PFSK-1 (cell line): ENCODE measurements at regions not wholly inside any gene's neighbourhood (a gene's known extent, or its start where the extent isn't known, plus 50 kb on each side); places are given as distances from the start of the nearest gene placed in this dataset.

ENCODE experiments used
- FOXP2 ChIP-seq: optimal IDR thresholded peaks from 2 replicates; pipeline ENCODE3; 2011; ENCODE audit warnings: borderline replicate concordance, control low read depth, inconsistent platforms; ENCODE audit not compliant: insufficient read depth; ENCODE audit errors: extremely low read length, extremely low read depth
- POLR2AphosphoS5 ChIP-seq: IDR thresholded peaks from 2 replicates; pipeline ENCODE4 v1.6.1; 2012; ENCODE audit warnings: low read depth, mild to moderate bottlenecking, control low read depth, low read length, moderate library complexity
- SIN3A ChIP-seq: IDR thresholded peaks from 2 replicates; pipeline ENCODE4 v1.6.1; 2012; ENCODE audit warnings: mild to moderate bottlenecking, low read length, moderate library complexity, borderline replicate concordance; ENCODE audit not compliant: insufficient read depth
- TAF1 ChIP-seq: IDR thresholded peaks from 2 replicates; pipeline ENCODE4 v1.6.1; 2012; ENCODE audit warnings: low read length, control low read depth, borderline replicate concordance; ENCODE audit not compliant: insufficient read depth
- TF ChIP-seq, protein P1 (sequence below), 2 experiments: IDR thresholded peaks; 2 replicates each; pipeline versions ENCODE4 v1.6.1 to v1.8.0; 2011 to 2012; ENCODE audit warnings: low read depth in 2 of 2, low read length in 2 of 2, control low read depth in 1 of 2, inconsistent platforms in 1 of 2, mild to moderate bottlenecking in 1 of 2, moderate library complexity in 1 of 2; ENCODE audit not compliant: insufficient read depth in 1 of 2

DNA sequence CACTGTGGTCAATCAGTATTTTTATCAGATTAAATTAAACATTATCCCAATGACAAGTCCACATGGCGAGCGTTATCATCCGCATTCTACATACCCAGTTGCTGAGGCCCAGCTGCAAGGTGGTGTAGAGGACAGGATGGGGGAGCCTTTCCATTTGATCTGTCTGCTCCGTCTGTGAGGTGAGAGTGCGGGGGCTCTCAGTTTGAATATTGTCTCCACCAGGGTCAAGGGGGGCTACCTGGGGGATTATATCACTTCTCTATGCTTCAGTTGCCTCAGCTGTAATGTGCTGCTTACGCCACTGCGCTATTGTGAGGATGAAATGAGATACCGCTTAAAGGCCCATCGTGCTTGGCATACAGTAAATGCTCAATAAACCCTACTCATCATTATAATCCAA lies 1106.0 kb downstream of the BCL11B start:
- TF ChIP-seq, protein P1, sequence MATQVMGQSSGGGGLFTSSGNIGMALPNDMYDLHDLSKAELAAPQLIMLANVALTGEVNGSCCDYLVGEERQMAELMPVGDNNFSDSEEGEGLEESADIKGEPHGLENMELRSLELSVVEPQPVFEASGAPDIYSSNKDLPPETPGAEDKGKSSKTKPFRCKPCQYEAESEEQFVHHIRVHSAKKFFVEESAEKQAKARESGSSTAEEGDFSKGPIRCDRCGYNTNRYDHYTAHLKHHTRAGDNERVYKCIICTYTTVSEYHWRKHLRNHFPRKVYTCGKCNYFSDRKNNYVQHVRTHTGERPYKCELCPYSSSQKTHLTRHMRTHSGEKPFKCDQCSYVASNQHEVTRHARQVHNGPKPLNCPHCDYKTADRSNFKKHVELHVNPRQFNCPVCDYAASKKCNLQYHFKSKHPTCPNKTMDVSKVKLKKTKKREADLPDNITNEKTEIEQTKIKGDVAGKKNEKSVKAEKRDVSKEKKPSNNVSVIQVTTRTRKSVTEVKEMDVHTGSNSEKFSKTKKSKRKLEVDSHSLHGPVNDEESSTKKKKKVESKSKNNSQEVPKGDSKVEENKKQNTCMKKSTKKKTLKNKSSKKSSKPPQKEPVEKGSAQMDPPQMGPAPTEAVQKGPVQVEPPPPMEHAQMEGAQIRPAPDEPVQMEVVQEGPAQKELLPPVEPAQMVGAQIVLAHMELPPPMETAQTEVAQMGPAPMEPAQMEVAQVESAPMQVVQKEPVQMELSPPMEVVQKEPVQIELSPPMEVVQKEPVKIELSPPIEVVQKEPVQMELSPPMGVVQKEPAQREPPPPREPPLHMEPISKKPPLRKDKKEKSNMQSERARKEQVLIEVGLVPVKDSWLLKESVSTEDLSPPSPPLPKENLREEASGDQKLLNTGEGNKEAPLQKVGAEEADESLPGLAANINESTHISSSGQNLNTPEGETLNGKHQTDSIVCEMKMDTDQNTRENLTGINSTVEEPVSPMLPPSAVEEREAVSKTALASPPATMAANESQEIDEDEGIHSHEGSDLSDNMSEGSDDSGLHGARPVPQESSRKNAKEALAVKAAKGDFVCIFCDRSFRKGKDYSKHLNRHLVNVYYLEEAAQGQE (IDR thresholded peaks at IDR 0.05; ENCODE audit: insufficient read depth in 1 of 2, low read depth in 2 of 2, low read length in 2 of 2), result no peak
- TF ChIP-seq POLR2AphosphoS5, result no peak
- no peak for TF ChIP-seq TAF1
- TF ChIP-seq SIN3A, result no peak
- no peak for TF ChIP-seq FOXP2
